HG02870 (cell line): ENCODE measurements at regions not wholly inside any gene's neighbourhood (a gene's known extent, or its start where the extent isn't known, plus 50 kb on each side); places are given as distances from the start of the nearest gene placed in this dataset.

Experiments
- ATAC-seq: cut with Tn5 transposase; IDR thresholded peaks from one replicate; pipeline ENCODE4 v1.9.1; 2021; ENCODE audit warnings: mild to moderate bottlenecking, moderate library complexity; ENCODE audit not compliant: unreplicated experiment

GRCh38 chr2:164039270-164039669 lies 303.5 kb upstream of the FIGN start:
- ATAC-seq: no peak

GRCh38 chr2:164032995-164033394 lies 297.2 kb upstream of the FIGN start:
- no peak for ATAC-seq

GRCh38 chr2:164030623-164031022 lies 294.8 kb upstream of the FIGN start:
- no peak for ATAC-seq

GRCh38 chr2:164028814-164029534 lies 293.2 kb upstream of the FIGN start:
- no peak for ATAC-seq

GRCh38 chr2:164024396-164024795 lies 288.6 kb upstream of the FIGN start:
- ATAC-seq: no peak

- ATAC-seq: no peak
Measured at GRCh38 chr2:164023896-164024295, 288.1 kb upstream of the FIGN start.

- peak; percentile 99 for ATAC-seq
Measured at GRCh38 chr2:164015328-164016123, 279.7 kb upstream of the FIGN start.

GRCh38 chr2:164014791-164015190 lies 279.0 kb upstream of the FIGN start:
- ATAC-seq: no peak

GRCh38 chr2:164014068-164014731 lies 278.4 kb upstream of the FIGN start:
- no peak for ATAC-seq

GRCh38 chr2:164012581-164012980 lies 276.8 kb upstream of the FIGN start:
- ATAC-seq: no peak

GRCh38 chr2:164009756-164010337 lies 274.0 kb upstream of the FIGN start:
- ATAC-seq: no peak

- ATAC-seq: no peak
Measured at GRCh38 chr2:164008752-164009151, 272.9 kb upstream of the FIGN start.

GRCh38 chr2:164006704-164007103 lies 270.9 kb upstream of the FIGN start:
- ATAC-seq: no peak

GRCh38 chr2:164000176-164000575 lies 264.4 kb upstream of the FIGN start:
- ATAC-seq: no peak

GRCh38 chr2:163997466-163997865 lies 261.7 kb upstream of the FIGN start:
- ATAC-seq: no peak

- no peak for ATAC-seq
Measured at GRCh38 chr2:163990541-163990940, 254.7 kb upstream of the FIGN start.

GRCh38 chr2:163990101-163990500 lies 254.3 kb upstream of the FIGN start:
- ATAC-seq: no peak

- no peak for ATAC-seq
Measured at GRCh38 chr2:163987175-163987940, 251.6 kb upstream of the FIGN start.

GRCh38 chr2:163984986-163985385 lies 249.2 kb upstream of the FIGN start:
- ATAC-seq: no peak

- ATAC-seq: no peak
Measured at GRCh38 chr2:163983911-163984310, 248.1 kb upstream of the FIGN start.

GRCh38 chr2:163982938-163983337 lies 247.1 kb upstream of the FIGN start:
- ATAC-seq: no peak
